SK-N-SH (cell line): ENCODE measurements at regions not wholly inside any gene's neighbourhood (a gene's known extent, or its start where the extent isn't known, plus 50 kb on each side); places are given as distances from the start of the nearest gene placed in this dataset.

Source experiments
- CTCF ChIA-PET: fragments of 300-600, 350-600 bp; formaldehyde crosslinking; extraction: SDS; loops from one replicate; lab custom pipeline; 2021; lab: Yijun Ruan, JAX
- POLR2A ChIA-PET: fragments of 350-600 bp; sonication (Branson Sonifier 250); formaldehyde crosslinking; extraction: SDS; loops from one replicate; lab custom pipeline; 2020; ENCODE audit warnings: antibody characterized with exemption, inconsistent platforms; lab: Yijun Ruan, JAX
- DNase-seq: peaks from one replicate; pipeline ENCODE4 v3.0.0; 2012
- H2AFZ ChIP-seq: fragments of 200-600 bp; sonication (generic); 2 replicates; pipeline ENCODE4 v1.8.1; 2016; ENCODE audit warnings: antibody characterized with exemption, mild to moderate bottlenecking, low read depth
- H3F3A ChIP-seq: fragments of 200-600 bp; sonication (generic); replicated peaks from 2 replicates; pipeline ENCODE3; 2016; ENCODE audit warnings: antibody characterized with exemption, mild to moderate bottlenecking; ENCODE audit not compliant: insufficient read depth
- H3K27ac ChIP-seq, 2 experiments: fragments of 200-500 bp in 1 of 2; fragments of 200-600 bp in 1 of 2; sonication (Bioruptor generic) in 1 of 2; sonication (generic), shearing (Covaris generic) in 1 of 2; 2 replicates each; pipeline versions ENCODE4 v1.5.1 to v1.6.1; 2014 to 2016; ENCODE audit warnings: low read depth in 2 of 2, inconsistent platforms in 1 of 2, low read length in 1 of 2, mild to moderate bottlenecking in 1 of 2, mixed read lengths in 1 of 2
- H3K27me3 ChIP-seq: fragments of 200-600 bp; sonication (generic), shearing (Covaris generic); 2 replicates; pipeline ENCODE4 v1.6.1; 2016; ENCODE audit warnings: mixed run types; ENCODE audit not compliant: insufficient read depth
- H3K36me3 ChIP-seq, 2 experiments: fragments of 200-500 bp in 1 of 2; fragments of 200-600 bp in 1 of 2; sonication (Bioruptor generic) in 1 of 2; sonication (generic) in 1 of 2; replicated peaks in 1 of 2; 2 replicates each; pipeline versions ENCODE3 to v1.5.1; 2014 to 2016; ENCODE audit warnings: low read length in 1 of 2, mild to moderate bottlenecking in 1 of 2; ENCODE audit not compliant: insufficient read depth in 2 of 2, control insufficient read depth in 1 of 2
- H3K4me1 ChIP-seq, 2 experiments: fragments of 200-500 bp in 1 of 2; fragments of 200-600 bp in 1 of 2; sonication (Bioruptor generic) in 1 of 2; sonication (generic), shearing (Covaris generic) in 1 of 2; 2 replicates each; pipeline versions ENCODE4 v1.5.1 to v1.6.1; 2014 to 2016; ENCODE audit warnings: low read depth in 1 of 2, low read length in 1 of 2, mixed run types in 1 of 2; ENCODE audit not compliant: insufficient read depth in 2 of 2, control insufficient read depth in 1 of 2
- H3K4me2 ChIP-seq: fragments of 200-600 bp; sonication (generic), shearing (Covaris generic); 2 replicates; pipeline ENCODE4 v1.6.1; 2017; ENCODE audit warnings: mixed run types
- H3K4me3 ChIP-seq, 2 experiments: fragments of 200-500 bp in 1 of 2; fragments of 200-600 bp in 1 of 2; sonication (Bioruptor generic) in 1 of 2; sonication (generic), shearing (Covaris generic) in 1 of 2; 2 replicates each; pipeline versions ENCODE4 v1.5.1 to v1.8.1; 2014 to 2016; ENCODE audit warnings: low read depth in 2 of 2, inconsistent platforms in 1 of 2, low read length in 1 of 2, mild to moderate bottlenecking in 1 of 2, mixed read lengths in 1 of 2, moderate library complexity in 1 of 2
- H3K79me2 ChIP-seq: fragments of 200-600 bp; sonication (generic); 2 replicates; pipeline ENCODE4 v1.8.1; 2017; ENCODE audit warnings: mild to moderate bottlenecking; ENCODE audit not compliant: insufficient read depth
- H3K9ac ChIP-seq: fragments of 200-600 bp; sonication (generic); 2 replicates; pipeline ENCODE4 v1.6.1; 2017; ENCODE audit warnings: mixed run types
- H3K9me2 ChIP-seq: fragments of 200-600 bp; sonication (generic); 2 replicates; pipeline ENCODE4 v1.6.1; 2017; ENCODE audit warnings: mixed run types
- H3K9me3 ChIP-seq: fragments of 200-600 bp; sonication (generic); 2 replicates; pipeline ENCODE4 v1.6.1; 2017; ENCODE audit warnings: mixed run types, mild to moderate bottlenecking, moderate library complexity
- H4K20me1 ChIP-seq: fragments of 200-600 bp; sonication (generic); 2 replicates; pipeline ENCODE4 v1.6.1; 2017; ENCODE audit warnings: mild to moderate bottlenecking, mixed run types; ENCODE audit not compliant: insufficient read depth
- CTCF ChIP-seq: fragments of 200-600 bp; sonication (generic); IDR thresholded peaks from 2 replicates; pipeline ENCODE4 v1.6.1; 2017; ENCODE audit warnings: antibody characterized with exemption, mild to moderate bottlenecking, moderate library complexity
- FOXM1 ChIP-seq: IDR thresholded peaks from 2 replicates; pipeline ENCODE4 v1.4.0; 2012; ENCODE audit warnings: low read depth, mild to moderate bottlenecking
- NFIC ChIP-seq: IDR thresholded peaks from 2 replicates; pipeline ENCODE4 v1.4.0; 2012; ENCODE audit warnings: borderline replicate concordance
- RAD21 ChIP-seq: IDR thresholded peaks from 2 replicates; pipeline ENCODE4 v1.6.1; 2012; ENCODE audit warnings: mild to moderate bottlenecking, low read length
- SMC3 ChIP-seq: IDR thresholded peaks from 2 replicates; pipeline ENCODE4 v1.6.1; 2012; ENCODE audit warnings: low read depth, low read length, improper control_type of control experiment
- TAF1 ChIP-seq: IDR thresholded peaks from 2 replicates; pipeline ENCODE4 v1.6.1; 2012; ENCODE audit warnings: low read depth, mild to moderate bottlenecking, low read length, moderate library complexity, borderline replicate concordance
- TCF12 ChIP-seq: IDR thresholded peaks from 2 replicates; pipeline ENCODE4 v1.4.0; 2012
- WGBS: methylation state at CpG from one replicate; pipeline ENCODE4 v1.1.6; 2017; ENCODE audit warnings: low lambda C conversion rate; 5-methylcytosine and 5-hydroxymethylcytosine counted together

GRCh38 chr3:102736975-102737304 is 302.1 kb downstream of the ZPLD1 start:
- Histone ChIP-seq H2AFZ (no peak overlapping the region), H3K9me3 (no peaks in the 10 kb centered on the region), H3K36me3 (no peaks in the 10 kb centered on the region), H3K4me2 (no peak overlapping the region), H3K9ac (no peak overlapping the region), H3F3A (peaks cover 5% of the 10 kb centered on the region), H3K4me3 (no peak overlapping the region), H3K27ac (no peak overlapping the region), H3K27me3 (no peaks in the 10 kb centered on the region), H3K9me2 (no peaks in the 10 kb centered on the region), H3K79me2 (no peaks in the 10 kb centered on the region), H4K20me1 (no peaks in the 10 kb centered on the region), H3K4me1 (peaks cover 0 to 8% of the 10 kb centered on the region in 2 experiments; a peak in 2 of 4 replicates)
- 52% methylated on average over 2 of the region's 2 CpGs for WGBS
- no peak for TF ChIP-seq SMC3
- no peak for DNase-seq
- CTCF ChIA-PET: no interaction called here
- POLR2A ChIA-PET: no interaction called here

GRCh38 chr3:102737353-102737752 is 302.5 kb downstream of the ZPLD1 start:
- Histone ChIP-seq H3K27me3 (no peaks in the 10 kb centered on the region), H3K4me1 (peaks cover 0 to 8% of the 10 kb centered on the region in 2 experiments; a peak in 2 of 4 replicates), H2AFZ (no peak overlapping the region), H3K9ac (no peak overlapping the region), H4K20me1 (no peaks in the 10 kb centered on the region), H3K36me3 (no peaks in the 10 kb centered on the region), H3K4me3 (no peak overlapping the region), H3K79me2 (no peaks in the 10 kb centered on the region), H3F3A (peaks cover 5% of the 10 kb centered on the region), H3K27ac (no peak overlapping the region), H3K9me3 (no peaks in the 10 kb centered on the region), H3K4me2 (no peak overlapping the region), H3K9me2 (no peaks in the 10 kb centered on the region)
- no peak for DNase-seq
- CTCF ChIA-PET: no interaction called here
- TF ChIP-seq TAF1 (no peak), TCF12 (no peak), FOXM1 (no peak)
- 71% methylated on average over 1 of the region's 3 CpGs for WGBS
- POLR2A ChIA-PET: no interaction called here

GRCh38 chr3:102741105-102741504 is 306.3 kb downstream of the ZPLD1 start:
- POLR2A ChIA-PET: no interaction called here
- H3K27me3 ChIP-seq: no peaks in the 10 kb centered on the region
- no peak for DNase-seq
- no peaks in the 10 kb centered on the region for H3K36me3 ChIP-seq
- H3K9ac ChIP-seq: no peak overlapping the region
- no peak overlapping the region for H3K27ac ChIP-seq
- H3K4me3 ChIP-seq: no peak overlapping the region
- no peak overlapping the region for H2AFZ ChIP-seq
- no peaks in the 10 kb centered on the region; a peak in 1 of 4 replicates for H3K4me1 ChIP-seq
- no peaks in the 10 kb centered on the region for H3K79me2 ChIP-seq
- no peak overlapping the region for H3K4me2 ChIP-seq
- no peaks in the 10 kb centered on the region for H3F3A ChIP-seq
- CTCF ChIA-PET: interaction anchor here (0.6 to 2.8 kb wide), 4 partner anchors 66 to 1845 kb away, joined by 3 to 25 read pairs (median 5); no protein-coding TSS in a partner anchor
- no peaks in the 10 kb centered on the region for H3K9me2 ChIP-seq
- 67% methylated on average over 4 of the region's 6 CpGs for WGBS
- H3K9me3 ChIP-seq: no peaks in the 10 kb centered on the region
- TF ChIP-seq SMC3 (peak; percentile 46), CTCF (peak; percentile 36), RAD21 (peak; percentile 53; the same call in 1 of the 2 replicates), NFIC (no peak), FOXM1 (no peak)
- no peaks in the 10 kb centered on the region for H4K20me1 ChIP-seq
